Calu3 (cell line): ENCODE measurements at regions not wholly inside any gene's neighbourhood (a gene's known extent, or its start where the extent isn't known, plus 50 kb on each side); places are given as distances from the start of the nearest gene placed in this dataset.

Source experiments
- BruUV-seq: library from RNA; stranded (reverse); fragments of 400-500 nt; replicated peaks from 2 replicates; lab custom pipeline; 2021; lab: Mats Ljungman, UMichigan
- CTCF ChIA-PET: fragments of 300-600 bp; sonication (Branson Sonifier 250); formaldehyde crosslinking; loops from one replicate; lab custom pipeline; 2022; ENCODE audit warnings: antibody characterized with exemption; lab: Charles Lee
- DNase-seq: peaks from one replicate; pipeline ENCODE4 v3.0.0; 2022
- H3K27ac Mint-ChIP-seq: one replicate; pipeline ENCODE4 v1.8.0; 2022; ENCODE audit warnings: mixed read lengths; ENCODE audit not compliant: unreplicated experiment
- H3K27me3 Mint-ChIP-seq: one replicate; pipeline ENCODE4 v1.8.0; 2022; ENCODE audit warnings: mixed read lengths; ENCODE audit not compliant: unreplicated experiment
- H3K36me3 Mint-ChIP-seq: one replicate; pipeline ENCODE4 v1.8.0; 2022; ENCODE audit warnings: mild to moderate bottlenecking, moderate library complexity, mixed read lengths; ENCODE audit not compliant: insufficient read depth, unreplicated experiment
- H3K4me1 Mint-ChIP-seq: one replicate; pipeline ENCODE4 v1.8.0; 2022; ENCODE audit warnings: mild to moderate bottlenecking, low read depth, mixed read lengths; ENCODE audit not compliant: unreplicated experiment
- H3K4me3 Mint-ChIP-seq: one replicate; pipeline ENCODE4 v1.8.0; 2022; ENCODE audit warnings: mild to moderate bottlenecking, low read depth, moderate library complexity, mixed read lengths; ENCODE audit not compliant: unreplicated experiment
- H3K9me3 Mint-ChIP-seq: one replicate; pipeline ENCODE4 v1.8.0; 2022; ENCODE audit warnings: low read depth, mixed read lengths; ENCODE audit not compliant: unreplicated experiment
- CTCF ChIP-seq: fragments of 200-600 bp; IDR thresholded peaks from one replicate; pipeline ENCODE4 v1.8.0; 2022; ENCODE audit warnings: antibody characterized with exemption; ENCODE audit not compliant: unreplicated experiment
- intact Hi-C: fragments of 100-400 bp; cut with micrococcal nuclease; formaldehyde crosslinking; loops from one replicate; pipeline ENCODE4 v1.10.0; 2022; ENCODE audit not compliant: unreplicated experiment

- intact Hi-C loops = no loop called here
- Mint-ChIP-seq H3K36me3 (no peaks in the 10 kb centered on the region), H3K27me3 (peaks cover 81% of the 10 kb centered on the region), H3K27ac (no peak overlapping the region), H3K9me3 (no peaks in the 10 kb centered on the region), H3K4me1 (peaks cover 9% of the 10 kb centered on the region), H3K4me3 (no peak overlapping the region)
- DNase-seq = no peak
- no TSS peak for BruUV-seq
- no peak for TF ChIP-seq CTCF
- CTCF ChIA-PET = no interaction called here
Measured at GRCh38 chr5:159402856-159403255, 72.6 kb upstream of the IL12B start.

- BruUV-seq = no TSS peak
- no peaks in the 10 kb centered on the region for H3K9me3 Mint-ChIP-seq
- no peak for TF ChIP-seq CTCF
- H3K27ac Mint-ChIP-seq = no peak overlapping the region
- DNase-seq = no peak
- intact Hi-C loops = no loop called here
- peaks cover 94% of the 10 kb centered on the region for H3K27me3 Mint-ChIP-seq
- H3K36me3 Mint-ChIP-seq = no peaks in the 10 kb centered on the region
- CTCF ChIA-PET = no interaction called here
- peaks cover 9% of the 10 kb centered on the region for H3K4me1 Mint-ChIP-seq
- H3K4me3 Mint-ChIP-seq = no peak overlapping the region
Measured at GRCh38 chr5:159403906-159404681, 73.8 kb upstream of the IL12B start.

- no peak for DNase-seq
- no peak overlapping the region for H3K27ac Mint-ChIP-seq
- H3K4me1 Mint-ChIP-seq = peaks cover 9% of the 10 kb centered on the region
- intact Hi-C loops = loop anchor here (5.0 kb wide), 1 partner anchor 248 kb away; no protein-coding TSS in a partner anchor
- no peaks in the 10 kb centered on the region for H3K36me3 Mint-ChIP-seq
- TF ChIP-seq CTCF = no peak
- H3K4me3 Mint-ChIP-seq = no peak overlapping the region
- BruUV-seq = no TSS peak
- H3K27me3 Mint-ChIP-seq = peaks cover 85% of the 10 kb centered on the region
- no peaks in the 10 kb centered on the region for H3K9me3 Mint-ChIP-seq
- CTCF ChIA-PET = no interaction called here
Measured at GRCh38 chr5:159405611-159406031, 75.3 kb upstream of the IL12B start.

- Mint-ChIP-seq H3K4me3 (no peak overlapping the region), H3K4me1 (peaks cover 9% of the 10 kb centered on the region), H3K27me3 (peaks cover 89% of the 10 kb centered on the region), H3K9me3 (no peaks in the 10 kb centered on the region), H3K27ac (no peak overlapping the region), H3K36me3 (no peaks in the 10 kb centered on the region)
- CTCF ChIA-PET = no interaction called here
- no peak for TF ChIP-seq CTCF
- no peak for DNase-seq
- intact Hi-C loops = loop anchor here (5.0 kb wide), 1 partner anchor 249 kb away; no protein-coding TSS in a partner anchor
- BruUV-seq = no TSS peak
Measured at GRCh38 chr5:159406571-159406970, 76.3 kb upstream of the IL12B start.
